ENCODE measurements at regions not wholly inside any gene's neighbourhood (a gene's known extent, or its start where the extent isn't known, plus 50 kb on each side); places are given as distances from the start of the nearest gene placed in this dataset.

GRCh38 chr13:50572129-50572528, 271.4 kb downstream of the DLEU7 start:
- H3K9me3 ChIP-seq (ENCODE audit: control extremely low read depth in 1 of 3, control insufficient read depth in 2 of 3, insufficient read depth in 1 of 3, low read length in 2 of 3), result peaks cover 2 to 9% (median 5%) of the 10 kb centered on the region in 3 donors
- Mint-ChIP-seq H3K4me3 (no peak overlapping the region), H3K27me3 (no peaks in the 10 kb centered on the region), H3K9me3 (ENCODE audit: insufficient read depth) (peaks cover 1% of the 10 kb centered on the region), H3K27ac (no peak overlapping the region), H3K4me1 (peaks cover 12% of the 10 kb centered on the region)
- H3K4me2 ChIP-seq (replicated peaks; ENCODE audit: low read depth, low read length, poor library complexity, severe bottlenecking), result no peak overlapping the region
- no peaks in the 10 kb centered on the region for H4K20me1 ChIP-seq (ENCODE audit: control insufficient read depth, insufficient read depth, low read length, poor library complexity, severe bottlenecking)
- H3K9ac ChIP-seq (ENCODE audit: low read length), result no peak overlapping the region
- intact Hi-C loops (cut with micrococcal nuclease), result no loop called here
- ATAC-seq (ENCODE audit: low read depth), result no peak
- no peaks in the 10 kb centered on the region for H3K79me2 ChIP-seq (ENCODE audit: control insufficient read depth, insufficient read depth, low read length)
- H3K27ac ChIP-seq (ENCODE audit: low read length in 2 of 2), result no peak overlapping the region
- peaks cover 0 to 10% of the 10 kb centered on the region in 2 donors for H3K4me1 ChIP-seq (ENCODE audit: control insufficient read depth in 2 of 2, insufficient read depth in 2 of 2, low read length in 2 of 2)
- H3K36me3 ChIP-seq (replicated peaks in 1 of 2; ENCODE audit: control extremely low read depth in 1 of 2, control insufficient read depth in 1 of 2, extremely low read depth in 1 of 2, insufficient read depth in 2 of 2, low read length in 1 of 2), result no peaks in the 10 kb centered on the region
- DNase-seq, result no peak
- ChIA-PET CTCF (no interaction called here), POLR2A (no interaction called here)
- WGBS (ENCODE audit: insufficient coverage), result 100% methylated on average over 3 of the region's 3 CpGs
- no peaks in the 10 kb centered on the region for H3K27me3 ChIP-seq (replicated peaks in 1 of 4; ENCODE audit: control extremely low read depth in 1 of 4, control insufficient read depth in 3 of 4, insufficient read depth in 4 of 4, low read length in 3 of 4)
- TF ChIP-seq EZH2 (IDR thresholded peaks at IDR 0.05; ENCODE audit: borderline replicate concordance, insufficient read depth, low read depth, low read length, poor library complexity, severe bottlenecking) (no peak), CTCF (IDR thresholded peaks at IDR 0.05) (no peak)
- no peak overlapping the region for H2AFZ ChIP-seq (ENCODE audit: insufficient read depth, low read depth, low read length, poor library complexity, severe bottlenecking)
- H3K4me3 ChIP-seq (ENCODE audit: control extremely low read depth in 1 of 5, extremely low read depth in 1 of 5, insufficient read depth in 1 of 5, low read depth in 2 of 5, low read length in 4 of 5), result no peak overlapping the region

GRCh38 chr13:50573066-50573465, 270.4 kb downstream of the DLEU7 start:
- no peak overlapping the region for H3K9ac ChIP-seq (ENCODE audit: low read length)
- ATAC-seq (ENCODE audit: low read depth), result no peak
- H3K27me3 Mint-ChIP-seq, result no peaks in the 10 kb centered on the region
- intact Hi-C loops (cut with micrococcal nuclease), result no loop called here
- 100% methylated on average over 1 of the region's 4 CpGs for WGBS (ENCODE audit: insufficient coverage)
- TF ChIP-seq CTCF (IDR thresholded peaks at IDR 0.05) (no peak), EZH2 (IDR thresholded peaks at IDR 0.05; ENCODE audit: borderline replicate concordance, insufficient read depth, low read depth, low read length, poor library complexity, severe bottlenecking) (no peak)
- CTCF ChIA-PET, result no interaction called here
- H4K20me1 ChIP-seq (ENCODE audit: control insufficient read depth, insufficient read depth, low read length, poor library complexity, severe bottlenecking), result no peaks in the 10 kb centered on the region
- H3K4me3 Mint-ChIP-seq, result no peak overlapping the region
- H2AFZ ChIP-seq (ENCODE audit: insufficient read depth, low read depth, low read length, poor library complexity, severe bottlenecking), result no peak overlapping the region
- no peak overlapping the region for H3K4me2 ChIP-seq (replicated peaks; ENCODE audit: low read depth, low read length, poor library complexity, severe bottlenecking)
- peaks cover 0 to 10% of the 10 kb centered on the region in 2 donors for H3K4me1 ChIP-seq (ENCODE audit: control insufficient read depth in 2 of 2, insufficient read depth in 2 of 2, low read length in 2 of 2)
- no peaks in the 10 kb centered on the region for H3K36me3 ChIP-seq (replicated peaks in 1 of 2; ENCODE audit: control extremely low read depth in 1 of 2, control insufficient read depth in 1 of 2, extremely low read depth in 1 of 2, insufficient read depth in 2 of 2, low read length in 1 of 2)
- peaks cover 1 to 8% (median 5%) of the 10 kb centered on the region in 3 donors for H3K9me3 ChIP-seq (ENCODE audit: control extremely low read depth in 1 of 3, control insufficient read depth in 2 of 3, insufficient read depth in 1 of 3, low read length in 2 of 3)
- no peaks in the 10 kb centered on the region for H3K79me2 ChIP-seq (ENCODE audit: control insufficient read depth, insufficient read depth, low read length)
- DNase-seq, result no peak
- H3K4me3 ChIP-seq (ENCODE audit: control extremely low read depth in 1 of 5, extremely low read depth in 1 of 5, insufficient read depth in 1 of 5, low read depth in 2 of 5, low read length in 4 of 5), result no peak overlapping the region
- peaks cover 12% of the 10 kb centered on the region for H3K4me1 Mint-ChIP-seq
- H3K9me3 Mint-ChIP-seq (ENCODE audit: insufficient read depth), result no peaks in the 10 kb centered on the region
- H3K27me3 ChIP-seq (replicated peaks in 1 of 4; ENCODE audit: control extremely low read depth in 1 of 4, control insufficient read depth in 3 of 4, insufficient read depth in 4 of 4, low read length in 3 of 4), result no peaks in the 10 kb centered on the region
- H3K27ac Mint-ChIP-seq, result no peak overlapping the region
- POLR2A ChIA-PET, result no interaction called here
- H3K27ac ChIP-seq (ENCODE audit: low read length in 2 of 2), result no peak overlapping the region
